WTC11 (cell line): ENCODE measurements at regions not wholly inside any gene's neighbourhood (a gene's known extent, or its start where the extent isn't known, plus 50 kb on each side); places are given as distances from the start of the nearest gene placed in this dataset.

Source experiments
- ATAC-seq: fragments of 200-7000 bp; cut with Tn5 transposase; 2 replicates; pipeline ENCODE4 v1.10.0; 2021; ENCODE audit warnings: mild to moderate bottlenecking, moderate library complexity
- CTCF ChIA-PET: fragments of 300-600 bp; sonication (Branson Sonifier 250); formaldehyde crosslinking; loops from one replicate; lab custom pipeline; 2021; ENCODE audit warnings: antibody characterized with exemption; lab: Charles Lee
- POLR2A ChIA-PET: fragments of 350-600 bp; sonication (Branson Sonifier 250); formaldehyde crosslinking; loops from one replicate; lab custom pipeline; 2021; ENCODE audit warnings: antibody characterized with exemption; lab: Charles Lee
- DNase-seq: peaks from one replicate; pipeline ENCODE4 v3.0.0; 2021; ENCODE audit warnings: low spot score
- H3K27ac Mint-ChIP-seq: 2 replicates; pipeline ENCODE4 v1.8.0; 2021; ENCODE audit warnings: mixed read lengths
- H3K27me3 Mint-ChIP-seq: 2 replicates; pipeline ENCODE4 v1.8.0; 2021; ENCODE audit warnings: low read depth, mild to moderate bottlenecking, moderate library complexity, mixed read lengths
- H3K36me3 Mint-ChIP-seq: 2 replicates; pipeline ENCODE4 v1.8.0; 2021; ENCODE audit warnings: mixed read lengths
- H3K4me1 Mint-ChIP-seq: 2 replicates; pipeline ENCODE4 v1.8.0; 2022; ENCODE audit warnings: mixed read lengths
- H3K4me3 Mint-ChIP-seq: 2 replicates; pipeline ENCODE4 v1.8.0; 2021; ENCODE audit warnings: mild to moderate bottlenecking, moderate library complexity, mixed read lengths
- H3K9me3 Mint-ChIP-seq: 2 replicates; pipeline ENCODE4 v1.8.0; 2021; ENCODE audit warnings: mixed read lengths
- ARID4B ChIP-seq: sonication (generic); formaldehyde crosslinking; IDR thresholded peaks from 2 replicates; pipeline ENCODE4 v1.8.0; 2023; ENCODE audit warnings: missing genetic modification reagents, mild to moderate bottlenecking, borderline replicate concordance
- CREM ChIP-seq: sonication (generic); formaldehyde crosslinking; IDR thresholded peaks from 2 replicates; pipeline ENCODE4 v1.8.1; 2022; ENCODE audit warnings: mild to moderate bottlenecking, missing genetic modification reagents, moderate library complexity
- E2F4 ChIP-seq: sonication (generic); formaldehyde crosslinking; IDR thresholded peaks from 2 replicates; pipeline ENCODE4 v1.8.1; 2022; ENCODE audit warnings: low read depth, mild to moderate bottlenecking, moderate library complexity, missing genetic modification reagents, borderline replicate concordance
- FOXK1 ChIP-seq: sonication (generic); formaldehyde crosslinking; IDR thresholded peaks from 2 replicates; pipeline ENCODE4 v1.8.0; 2022; ENCODE audit warnings: mild to moderate bottlenecking, moderate library complexity, missing genetic modification reagents
- GTF2I ChIP-seq: fragments of 250-450 bp; sonication (Bioruptor Pico); conservative IDR thresholded peaks from 2 replicates; pipeline ENCODE4 v1.4.0; 2021; ENCODE audit warnings: mild to moderate bottlenecking
- HMGA2 ChIP-seq: fragments of 250-450 bp; sonication (Bioruptor Pico); IDR thresholded peaks from 2 replicates; pipeline ENCODE4 v1.4.0; 2021; ENCODE audit warnings: mild to moderate bottlenecking, moderate library complexity
- MLX ChIP-seq: sonication (generic); formaldehyde crosslinking; IDR thresholded peaks from 2 replicates; pipeline ENCODE4 v1.8.1; 2023; ENCODE audit warnings: mild to moderate bottlenecking, missing genetic modification reagents, moderate library complexity
- MYBL2 ChIP-seq: sonication (generic); formaldehyde crosslinking; IDR thresholded peaks from 2 replicates; pipeline ENCODE4 v1.8.1; 2023; ENCODE audit warnings: mild to moderate bottlenecking, moderate library complexity, missing genetic modification reagents
- NFATC4 ChIP-seq: fragments of 250-450 bp; sonication (Bioruptor Pico); IDR thresholded peaks from 2 replicates; pipeline ENCODE4 v1.9.0; 2021; ENCODE audit warnings: mild to moderate bottlenecking
- NR1H2 ChIP-seq: sonication (generic); formaldehyde crosslinking; IDR thresholded peaks from 2 replicates; pipeline ENCODE4 v1.9.0; 2021; ENCODE audit warnings: mild to moderate bottlenecking, moderate library complexity, missing genetic modification reagents
- PRRX2 ChIP-seq: fragments of 250-450 bp; sonication (Bioruptor Pico); IDR thresholded peaks from 2 replicates; pipeline ENCODE4 v1.8.0; 2021; ENCODE audit warnings: mild to moderate bottlenecking
- SMAD3 ChIP-seq: sonication (generic); formaldehyde crosslinking; IDR thresholded peaks from 2 replicates; pipeline ENCODE4 v1.8.0; 2022; ENCODE audit warnings: missing genetic modification reagents, mild to moderate bottlenecking, borderline replicate concordance
- SMAD4 ChIP-seq: sonication (generic); formaldehyde crosslinking; IDR thresholded peaks from 2 replicates; pipeline ENCODE4 v1.8.0; 2022; ENCODE audit warnings: mild to moderate bottlenecking, missing genetic modification reagents
- SOX15 ChIP-seq: fragments of 250-450 bp; sonication (Bioruptor Pico); IDR thresholded peaks from 2 replicates; pipeline ENCODE4 v1.9.0; 2021; ENCODE audit warnings: mild to moderate bottlenecking
- TCF7 ChIP-seq: sonication (generic); formaldehyde crosslinking; IDR thresholded peaks from 2 replicates; pipeline ENCODE4 v1.8.0; 2022; ENCODE audit warnings: mild to moderate bottlenecking, low read depth, missing genetic modification reagents, moderate library complexity
- USF1 ChIP-seq: sonication (generic); formaldehyde crosslinking; IDR thresholded peaks from 2 replicates; pipeline ENCODE4 v1.8.0; 2022; ENCODE audit warnings: mild to moderate bottlenecking, missing genetic modification reagents
- ZNF281 ChIP-seq: sonication (generic); formaldehyde crosslinking; IDR thresholded peaks from 2 replicates; pipeline ENCODE4 v1.8.0; 2023; ENCODE audit warnings: mild to moderate bottlenecking, missing genetic modification reagents
- ZNF317 ChIP-seq: sonication (generic); formaldehyde crosslinking; IDR thresholded peaks from 2 replicates; pipeline ENCODE4 v1.8.1; 2023; ENCODE audit warnings: low read depth, mild to moderate bottlenecking, moderate library complexity, missing genetic modification reagents, borderline replicate concordance
- ZNF396 ChIP-seq: fragments of 250-450 bp; sonication (Bioruptor Pico); IDR thresholded peaks from 2 replicates; pipeline ENCODE4 v1.8.0; 2021; ENCODE audit warnings: mild to moderate bottlenecking, moderate library complexity, borderline replicate concordance
- ZNF512 ChIP-seq: sonication (generic); formaldehyde crosslinking; IDR thresholded peaks from 2 replicates; pipeline ENCODE4 v1.8.1; 2022; ENCODE audit warnings: missing genetic modification reagents, borderline replicate concordance
- ZNF671 ChIP-seq: fragments of 250-450 bp; sonication (Bioruptor Pico); IDR thresholded peaks from 2 replicates; pipeline ENCODE4 v1.8.0; 2021; ENCODE audit warnings: mild to moderate bottlenecking
- ZSCAN18 ChIP-seq: fragments of 250-450 bp; sonication (Bioruptor Pico); IDR thresholded peaks from 2 replicates; pipeline ENCODE4 v2.1.2; 2022; ENCODE audit warnings: mild to moderate bottlenecking, moderate library complexity

GRCh38 chr4:19167311-19167710 is 1084.4 kb upstream of the SLIT2 start:
- Mint-ChIP-seq H3K27ac (no peak overlapping the region), H3K9me3 (peaks cover 16% of the 10 kb centered on the region), H3K36me3 (peaks cover 10% of the 10 kb centered on the region), H3K4me1 (0 out of 2 replicates have a peak, but pooled peaks cover 4% of the 10 kb centered on the region), H3K4me3 (no peak overlapping the region), H3K27me3 (no peaks in the 10 kb centered on the region)
- DNase-seq (no peak), ATAC-seq (no peak)
- CTCF ChIA-PET = no interaction called here
- POLR2A ChIA-PET = no interaction called here
- TF ChIP-seq ZNF396 (CRISPR knock-in tag) (no peak), MYBL2 (CRISPR knock-in tag) (no peak), CREM (no peak), NR1H2 (CRISPR knock-in tag) (no peak), ZNF512 (CRISPR knock-in tag) (no peak), SMAD3 (CRISPR knock-in tag) (no peak), MLX (CRISPR knock-in tag) (no peak), SMAD4 (CRISPR knock-in tag) (no peak), ZNF671 (CRISPR knock-in tag) (no peak), PRRX2 (CRISPR knock-in tag) (no peak), ZNF281 (CRISPR knock-in tag) (no peak), HMGA2 (CRISPR knock-in tag) (no peak), ZNF317 (CRISPR knock-in tag) (no peak), GTF2I (no peak), SOX15 (CRISPR knock-in tag) (no peak), E2F4 (CRISPR knock-in tag) (no peak)

- no peak for ATAC-seq
- no peak for TF ChIP-seq ZNF396 (CRISPR knock-in tag)
- no peak for TF ChIP-seq ARID4B (CRISPR knock-in tag)
- TF ChIP-seq HMGA2 (CRISPR knock-in tag) = no peak
- TF ChIP-seq FOXK1 = no peak
- TF ChIP-seq USF1 = no peak
- TF ChIP-seq SMAD4 (CRISPR knock-in tag) = no peak
- TF ChIP-seq NR1H2 (CRISPR knock-in tag) = no peak
- no peak for TF ChIP-seq PRRX2 (CRISPR knock-in tag)
- no peak for TF ChIP-seq TCF7 (CRISPR knock-in tag)
- no peak for TF ChIP-seq ZSCAN18 (CRISPR knock-in tag)
- no peak for TF ChIP-seq NFATC4 (CRISPR knock-in tag)
Measured at GRCh38 chr4:19164334-19164733, 1087.4 kb upstream of the SLIT2 start.

More at GRCh38 chr4:19164334-19164733, 1087.4 kb upstream of the SLIT2 start:
- no peak overlapping the region for H3K4me3 Mint-ChIP-seq
- ChIA-PET CTCF (no interaction called here), POLR2A (no interaction called here)
- peaks cover 15% of the 10 kb centered on the region for H3K9me3 Mint-ChIP-seq
- no peak for DNase-seq
- H3K27me3 Mint-ChIP-seq = no peaks in the 10 kb centered on the region
- 0 out of 2 replicates have a peak, but pooled peaks cover 4% of the 10 kb centered on the region for H3K4me1 Mint-ChIP-seq
- no peak overlapping the region for H3K27ac Mint-ChIP-seq
- H3K36me3 Mint-ChIP-seq = peaks cover 10% of the 10 kb centered on the region
